ENCODE measurements at regions not wholly inside any gene's neighbourhood (a gene's known extent, or its start where the extent isn't known, plus 50 kb on each side); places are given as distances from the start of the nearest gene placed in this dataset.
"Not testable (repeated sequence)": the region's sequence is repeated elsewhere in the genome, so short reads cannot be mapped to it uniquely, and the experiment has no call there.

GRCh38 chr4:3961091-3961672 is 195.0 kb downstream of the ADRA2C start:
- H3K27ac ChIP-seq (ENCODE audit: low read depth in 2 of 2, low read length in 1 of 2) = not testable (repeated sequence)
- 53% methylated on average over 10 of the region's 10 CpGs for WGBS (ENCODE audit: low lambda C conversion rate)

GRCh38 chr4:3964572-3965278 is 198.5 kb downstream of the ADRA2C start:
- H3K36me3 ChIP-seq (replicated peaks in 1 of 2; ENCODE audit: control insufficient read depth in 1 of 2, insufficient read depth in 2 of 2, low read length in 1 of 2); H3F3A ChIP-seq (replicated peaks; ENCODE audit: insufficient read depth); H3K9me3 ChIP-seq; H3K4me3 ChIP-seq (ENCODE audit: low read depth in 2 of 2, low read length in 1 of 2); CTCF ChIA-PET; H3K4me1 ChIP-seq (ENCODE audit: control insufficient read depth in 1 of 2, insufficient read depth in 2 of 2, low read depth in 1 of 2, low read length in 1 of 2); H3K9me2 ChIP-seq; H3K27me3 ChIP-seq (ENCODE audit: insufficient read depth); H3K27ac ChIP-seq (ENCODE audit: low read depth in 2 of 2, low read length in 1 of 2); POLR2A ChIA-PET; DNase-seq; H2AFZ ChIP-seq (ENCODE audit: low read depth); H3K4me2 ChIP-seq; H3K9ac ChIP-seq; H4K20me1 ChIP-seq (ENCODE audit: insufficient read depth); H3K79me2 ChIP-seq (ENCODE audit: insufficient read depth): not testable (repeated sequence)
- WGBS (ENCODE audit: low lambda C conversion rate) = 18% methylated on average over 9 of the region's 24 CpGs

More at GRCh38 chr4:3961091-3961672, 195.0 kb downstream of the ADRA2C start:
- H3K36me3 ChIP-seq (replicated peaks in 1 of 2; ENCODE audit: control insufficient read depth in 1 of 2, insufficient read depth in 2 of 2, low read length in 1 of 2); H3F3A ChIP-seq (replicated peaks; ENCODE audit: insufficient read depth); H3K4me2 ChIP-seq; H3K79me2 ChIP-seq (ENCODE audit: insufficient read depth); CTCF ChIA-PET; POLR2A ChIA-PET; DNase-seq; H3K4me1 ChIP-seq (ENCODE audit: control insufficient read depth in 1 of 2, insufficient read depth in 2 of 2, low read depth in 1 of 2, low read length in 1 of 2); H3K9me2 ChIP-seq; H3K9ac ChIP-seq; H2AFZ ChIP-seq (ENCODE audit: low read depth); H3K27me3 ChIP-seq (ENCODE audit: insufficient read depth); H4K20me1 ChIP-seq (ENCODE audit: insufficient read depth); H3K9me3 ChIP-seq; H3K4me3 ChIP-seq (ENCODE audit: low read depth in 2 of 2, low read length in 1 of 2): not testable (repeated sequence)

GRCh38 chr4:3967204-3967603 is 201.0 kb downstream of the ADRA2C start:
- H3K79me2 ChIP-seq (ENCODE audit: insufficient read depth); H3K27ac ChIP-seq (ENCODE audit: low read depth in 2 of 2, low read length in 1 of 2); H3K9ac ChIP-seq; H3F3A ChIP-seq (replicated peaks; ENCODE audit: insufficient read depth); H3K27me3 ChIP-seq (ENCODE audit: insufficient read depth); POLR2A ChIA-PET; H2AFZ ChIP-seq (ENCODE audit: low read depth); H3K9me2 ChIP-seq; H4K20me1 ChIP-seq (ENCODE audit: insufficient read depth); H3K9me3 ChIP-seq; H3K36me3 ChIP-seq (replicated peaks in 1 of 2; ENCODE audit: control insufficient read depth in 1 of 2, insufficient read depth in 2 of 2, low read length in 1 of 2); CTCF ChIA-PET; H3K4me3 ChIP-seq (ENCODE audit: low read depth in 2 of 2, low read length in 1 of 2); DNase-seq; H3K4me1 ChIP-seq (ENCODE audit: control insufficient read depth in 1 of 2, insufficient read depth in 2 of 2, low read depth in 1 of 2, low read length in 1 of 2): not testable (repeated sequence)
- H3K4me2 ChIP-seq = 0 out of 2 replicates have a peak overlapping the region, but pooled peaks have one; percentile 26
- WGBS (ENCODE audit: low lambda C conversion rate) = 8% methylated on average over 11 of the region's 14 CpGs

GRCh38 chr4:3972626-3973025 is 206.4 kb downstream of the ADRA2C start:
- H3K4me2 ChIP-seq; H2AFZ ChIP-seq (ENCODE audit: low read depth); H4K20me1 ChIP-seq (ENCODE audit: insufficient read depth); H3K79me2 ChIP-seq (ENCODE audit: insufficient read depth); H3K9ac ChIP-seq; DNase-seq; H3K27me3 ChIP-seq (ENCODE audit: insufficient read depth); CTCF ChIA-PET; POLR2A ChIA-PET; H3K4me1 ChIP-seq (ENCODE audit: control insufficient read depth in 1 of 2, insufficient read depth in 2 of 2, low read depth in 1 of 2, low read length in 1 of 2); H3K36me3 ChIP-seq (replicated peaks in 1 of 2; ENCODE audit: control insufficient read depth in 1 of 2, insufficient read depth in 2 of 2, low read length in 1 of 2); H3K9me2 ChIP-seq; H3K4me3 ChIP-seq (ENCODE audit: low read depth in 2 of 2, low read length in 1 of 2); H3F3A ChIP-seq (replicated peaks; ENCODE audit: insufficient read depth); H3K9me3 ChIP-seq; H3K27ac ChIP-seq (ENCODE audit: low read depth in 2 of 2, low read length in 1 of 2): not testable (repeated sequence)
- 9% methylated on average over 2 of the region's 2 CpGs for WGBS (ENCODE audit: low lambda C conversion rate)

GRCh38 chr4:3973581-3974200 is 207.5 kb downstream of the ADRA2C start:
- peak; percentile 31 for DNase-seq
- H3K36me3 ChIP-seq (replicated peaks in 1 of 2; ENCODE audit: control insufficient read depth in 1 of 2, insufficient read depth in 2 of 2, low read length in 1 of 2); H3K27ac ChIP-seq (ENCODE audit: low read depth in 2 of 2, low read length in 1 of 2); H3K9me3 ChIP-seq; H3K9me2 ChIP-seq; H2AFZ ChIP-seq (ENCODE audit: low read depth); POLR2A ChIA-PET; H3K9ac ChIP-seq; H3K4me1 ChIP-seq (ENCODE audit: control insufficient read depth in 1 of 2, insufficient read depth in 2 of 2, low read depth in 1 of 2, low read length in 1 of 2); H3K27me3 ChIP-seq (ENCODE audit: insufficient read depth); H4K20me1 ChIP-seq (ENCODE audit: insufficient read depth); CTCF ChIA-PET; H3K4me3 ChIP-seq (ENCODE audit: low read depth in 2 of 2, low read length in 1 of 2); H3K4me2 ChIP-seq; H3K79me2 ChIP-seq (ENCODE audit: insufficient read depth); H3F3A ChIP-seq (replicated peaks; ENCODE audit: insufficient read depth): not testable (repeated sequence)
- 3% methylated on average over 13 of the region's 18 CpGs for WGBS (ENCODE audit: low lambda C conversion rate)

GRCh38 chr4:3983518-3984125 is 217.4 kb downstream of the ADRA2C start:
- CTCF ChIA-PET = interaction anchor here (1.2 kb wide), 1 partner anchor 124 kb away, joined by 3 read pairs; no protein-coding TSS in a partner anchor
- DNase-seq, POLR2A ChIA-PET: not testable (repeated sequence)

More at GRCh38 chr4:3983518-3984125, 217.4 kb downstream of the ADRA2C start:
- H3K79me2 ChIP-seq (ENCODE audit: insufficient read depth); H3K36me3 ChIP-seq (replicated peaks in 1 of 2; ENCODE audit: control insufficient read depth in 1 of 2, insufficient read depth in 2 of 2, low read length in 1 of 2); H2AFZ ChIP-seq (ENCODE audit: low read depth); H3K4me1 ChIP-seq (ENCODE audit: control insufficient read depth in 1 of 2, insufficient read depth in 2 of 2, low read depth in 1 of 2, low read length in 1 of 2); H4K20me1 ChIP-seq (ENCODE audit: insufficient read depth); H3K9me2 ChIP-seq; H3K4me2 ChIP-seq; H3K9ac ChIP-seq; H3F3A ChIP-seq (replicated peaks; ENCODE audit: insufficient read depth); H3K4me3 ChIP-seq (ENCODE audit: low read depth in 2 of 2, low read length in 1 of 2); H3K9me3 ChIP-seq; H3K27me3 ChIP-seq (ENCODE audit: insufficient read depth); H3K27ac ChIP-seq (ENCODE audit: low read depth in 2 of 2, low read length in 1 of 2): not testable (repeated sequence)
- 15% methylated on average over 6 of the region's 6 CpGs for WGBS (ENCODE audit: low lambda C conversion rate)
